ENCODE measurements at regions not wholly inside any gene's neighbourhood (a gene's known extent, or its start where the extent isn't known, plus 50 kb on each side); places are given as distances from the start of the nearest gene placed in this dataset.

DNA sequence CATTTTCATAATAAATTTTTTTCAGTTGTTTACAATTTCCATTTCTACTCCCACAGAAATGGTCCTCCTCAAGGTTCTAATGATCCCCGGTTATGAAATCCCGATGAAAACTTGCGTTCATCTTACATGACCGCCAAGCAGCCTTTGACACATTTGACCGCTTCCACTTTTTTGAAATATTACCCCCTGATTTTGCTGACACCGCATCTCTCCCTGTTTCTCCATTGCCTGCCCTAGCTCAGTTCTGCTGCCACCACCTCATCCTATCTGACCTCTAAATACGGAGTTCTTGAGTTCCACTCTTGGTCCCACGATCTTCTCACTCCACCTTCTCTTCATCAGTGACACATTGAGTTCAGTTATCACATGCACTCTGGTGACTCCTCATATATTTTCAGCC is 74.1 kb downstream of the SLC35B3 start:
- Mint-ChIP-seq H3K9me3 (ENCODE audit: unreplicated experiment) (no peaks in the 10 kb centered on the region), H3K4me3 (ENCODE audit: unreplicated experiment) (no peak overlapping the region), H3K27ac (ENCODE audit: unreplicated experiment) (no peak overlapping the region), H3K36me3 (ENCODE audit: unreplicated experiment) (no peaks in the 10 kb centered on the region), H3K27me3 (ENCODE audit: unreplicated experiment) (peaks cover 3% of the 10 kb centered on the region), H3K4me1 (ENCODE audit: unreplicated experiment) (no peaks in the 10 kb centered on the region)
- TF ChIP-seq CTCF (IDR thresholded peaks at IDR 0.05) = no peak
- no peak for DNase-seq (ENCODE audit: extremely low spot score, unreplicated experiment)

GRCh38 chr6:8352966-8353340 is 82.4 kb downstream of the SLC35B3 start:
- no peak overlapping the region for H3K27ac Mint-ChIP-seq (ENCODE audit: unreplicated experiment)
- no peaks in the 10 kb centered on the region for H3K4me1 Mint-ChIP-seq (ENCODE audit: unreplicated experiment)
- DNase-seq (ENCODE audit: extremely low spot score, unreplicated experiment) = no peak
- no peaks in the 10 kb centered on the region for H3K36me3 Mint-ChIP-seq (ENCODE audit: unreplicated experiment)
- peaks cover 3% of the 10 kb centered on the region for H3K9me3 Mint-ChIP-seq (ENCODE audit: unreplicated experiment)
- H3K4me3 Mint-ChIP-seq (ENCODE audit: unreplicated experiment) = no peak overlapping the region
- no peaks in the 10 kb centered on the region for H3K27me3 Mint-ChIP-seq (ENCODE audit: unreplicated experiment)
- TF ChIP-seq CTCF (IDR thresholded peaks at IDR 0.05) = no peak

DNA sequence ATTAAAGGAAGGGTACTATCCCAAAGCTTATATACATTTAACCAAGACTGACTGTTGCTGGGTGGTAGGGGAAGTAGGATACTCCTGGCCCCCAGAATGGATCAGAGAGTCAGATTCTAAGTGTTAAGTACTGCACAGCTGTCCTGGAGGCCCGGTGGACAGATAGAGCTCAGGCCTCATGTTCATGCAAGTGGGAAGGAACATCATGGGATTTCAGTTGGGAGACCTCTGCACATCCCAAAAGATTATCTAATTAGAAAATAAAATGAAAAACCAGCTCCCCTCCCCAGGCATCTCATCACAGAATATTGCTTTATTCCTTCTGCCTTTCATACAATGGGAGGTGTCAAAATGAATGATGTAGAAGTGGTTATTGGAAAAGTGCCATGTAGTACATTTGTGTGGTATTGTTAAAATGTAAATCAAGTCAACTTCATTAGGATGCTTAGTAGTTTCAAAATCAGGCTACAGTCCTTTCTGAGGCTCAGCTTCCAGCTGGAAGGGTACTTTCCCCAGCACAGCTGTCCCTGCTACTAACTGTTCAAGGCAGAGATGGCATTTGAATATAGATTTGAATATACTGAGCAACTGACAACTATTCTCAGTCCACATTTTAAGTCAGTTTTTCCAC is 82.9 kb downstream of the SLC35B3 start:
- Mint-ChIP-seq H3K4me1 (ENCODE audit: unreplicated experiment) (no peaks in the 10 kb centered on the region), H3K9me3 (ENCODE audit: unreplicated experiment) (peaks cover 3% of the 10 kb centered on the region), H3K36me3 (ENCODE audit: unreplicated experiment) (no peaks in the 10 kb centered on the region), H3K27me3 (ENCODE audit: unreplicated experiment) (no peaks in the 10 kb centered on the region), H3K27ac (ENCODE audit: unreplicated experiment) (no peak overlapping the region), H3K4me3 (ENCODE audit: unreplicated experiment) (no peak overlapping the region)
- no peak for DNase-seq (ENCODE audit: extremely low spot score, unreplicated experiment)
- TF ChIP-seq CTCF (IDR thresholded peaks at IDR 0.05) = no peak

DNA sequence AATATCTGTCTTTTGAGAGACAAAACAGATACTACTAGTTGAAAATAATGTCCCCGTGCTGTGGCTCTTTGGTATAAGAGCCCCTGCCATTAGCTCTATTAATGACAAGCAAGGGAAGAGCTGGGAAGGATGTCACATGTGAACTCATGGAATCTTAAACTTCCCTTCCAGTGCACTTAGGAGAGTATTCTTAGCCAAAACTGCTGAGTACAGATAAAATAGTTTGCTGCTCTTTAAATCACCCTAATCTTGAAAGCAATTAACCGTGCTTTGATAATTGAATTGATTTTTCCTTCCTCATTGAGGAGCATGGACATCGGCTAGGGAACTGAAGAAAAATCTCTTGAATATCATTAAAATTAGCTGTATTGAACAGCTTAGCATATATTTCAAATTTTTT is 91.7 kb downstream of the SLC35B3 start:
- DNase-seq (ENCODE audit: extremely low spot score, unreplicated experiment) = no peak
- no peak overlapping the region for H3K27ac Mint-ChIP-seq (ENCODE audit: unreplicated experiment)
- no peak overlapping the region for H3K4me3 Mint-ChIP-seq (ENCODE audit: unreplicated experiment)
- no peaks in the 10 kb centered on the region for H3K27me3 Mint-ChIP-seq (ENCODE audit: unreplicated experiment)
- TF ChIP-seq CTCF (IDR thresholded peaks at IDR 0.05) = no peak
- H3K4me1 Mint-ChIP-seq (ENCODE audit: unreplicated experiment) = no peaks in the 10 kb centered on the region
- H3K9me3 Mint-ChIP-seq (ENCODE audit: unreplicated experiment) = peaks cover 3% of the 10 kb centered on the region
- H3K36me3 Mint-ChIP-seq (ENCODE audit: unreplicated experiment) = no peaks in the 10 kb centered on the region

DNA sequence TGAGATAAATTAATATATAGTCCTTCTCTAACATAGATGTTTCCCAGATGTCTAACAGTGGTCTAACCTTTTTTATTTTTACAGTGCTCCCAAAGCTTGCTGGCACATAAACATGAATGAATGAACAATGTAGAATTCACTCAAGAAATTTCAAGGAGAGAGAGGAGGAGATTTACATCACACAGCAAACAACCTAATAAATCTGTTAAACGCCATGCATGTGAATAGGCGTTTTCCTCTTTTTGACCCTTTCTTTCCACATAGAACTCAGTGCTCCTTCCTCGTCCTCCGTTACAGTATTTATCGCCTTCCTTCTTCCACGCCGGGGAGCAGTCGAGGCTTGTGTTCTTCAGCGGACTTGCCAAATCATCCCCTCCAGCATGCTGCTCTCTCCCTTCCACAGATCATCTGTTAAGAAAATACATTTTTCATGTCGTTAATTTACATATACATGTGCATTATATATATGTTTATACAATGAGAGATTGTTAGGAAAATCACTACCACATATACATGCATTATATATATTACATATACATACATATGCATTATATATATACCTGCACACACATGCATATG is 93.0 kb downstream of the SLC35B3 start:
- H3K4me1 Mint-ChIP-seq (ENCODE audit: unreplicated experiment) = no peaks in the 10 kb centered on the region
- H3K4me3 Mint-ChIP-seq (ENCODE audit: unreplicated experiment) = no peak overlapping the region
- H3K9me3 Mint-ChIP-seq (ENCODE audit: unreplicated experiment) = peaks cover 3% of the 10 kb centered on the region

More for the DNA sequence above, 93.0 kb downstream of the SLC35B3 start:
- DNase-seq (ENCODE audit: extremely low spot score, unreplicated experiment) = no peak
- Mint-ChIP-seq H3K27ac (ENCODE audit: unreplicated experiment) (no peak overlapping the region), H3K27me3 (ENCODE audit: unreplicated experiment) (no peaks in the 10 kb centered on the region), H3K36me3 (ENCODE audit: unreplicated experiment) (no peaks in the 10 kb centered on the region)
- TF ChIP-seq CTCF (IDR thresholded peaks at IDR 0.05) = no peak

All from osteocyte (in vitro differentiated cells).